Left hindlimb (tissue), 1 donor: ENCODE measurements at regions not wholly inside any gene's neighbourhood (a gene's known extent, or its start where the extent isn't known, plus 50 kb on each side); places are given as distances from the start of the nearest gene placed in this dataset.

Experiments used
- DNase-seq: peaks from one replicate; pipeline ENCODE4 v3.0.0-alpha.2; 2018

- DNase-seq, result peak; percentile 42
Observed at GRCh38 chr1:232271991-232272589, 357.8 kb downstream of the SIPA1L2 start.

GRCh38 chr1:232271299-232271698 lies 358.6 kb downstream of the SIPA1L2 start:
- no peak for DNase-seq

- DNase-seq, result no peak
Observed at GRCh38 chr1:232269988-232270387, 359.9 kb downstream of the SIPA1L2 start.

GRCh38 chr1:232267837-232268598 lies 361.9 kb downstream of the SIPA1L2 start:
- DNase-seq, result no peak

GRCh38 chr1:232267092-232267836 lies 362.7 kb downstream of the SIPA1L2 start:
- DNase-seq, result no peak

- no peak for DNase-seq
Observed at GRCh38 chr1:232263452-232263851, 366.5 kb downstream of the SIPA1L2 start.

GRCh38 chr1:232262991-232263390 lies 366.9 kb downstream of the SIPA1L2 start:
- no peak for DNase-seq

GRCh38 chr1:232260861-232261260 lies 369.1 kb downstream of the SIPA1L2 start:
- no peak for DNase-seq

GRCh38 chr1:232260045-232260444 lies 369.9 kb downstream of the SIPA1L2 start:
- DNase-seq, result no peak

GRCh38 chr1:232259333-232259732 lies 370.6 kb downstream of the SIPA1L2 start:
- no peak for DNase-seq

GRCh38 chr1:232252546-232253118 lies 377.3 kb downstream of the SIPA1L2 start:
- DNase-seq, result no peak

- DNase-seq, result no peak
Observed at GRCh38 chr1:232250838-232251237, 379.1 kb downstream of the SIPA1L2 start.

GRCh38 chr1:232249861-232250777 lies 379.8 kb downstream of the SIPA1L2 start:
- no peak for DNase-seq

GRCh38 chr1:232249339-232249738 lies 380.6 kb downstream of the SIPA1L2 start:
- no peak for DNase-seq

- DNase-seq, result no peak
Observed at GRCh38 chr1:232248276-232248820, 381.6 kb downstream of the SIPA1L2 start.

GRCh38 chr1:232247669-232248068 lies 382.3 kb downstream of the SIPA1L2 start:
- DNase-seq, result no peak

GRCh38 chr1:232244426-232244825 lies 385.5 kb downstream of the SIPA1L2 start:
- DNase-seq, result no peak

- no peak for DNase-seq
Observed at GRCh38 chr1:232239998-232240397, 389.9 kb downstream of the SIPA1L2 start.

- no peak for DNase-seq
Observed at GRCh38 chr1:232239522-232239921, 390.4 kb downstream of the SIPA1L2 start.

GRCh38 chr1:232238009-232238408 lies 391.9 kb downstream of the SIPA1L2 start:
- no peak for DNase-seq

- no peak for DNase-seq
Observed at GRCh38 chr1:232227306-232227705, 402.6 kb downstream of the SIPA1L2 start.

GRCh38 chr1:232226197-232226712 lies 403.7 kb downstream of the SIPA1L2 start:
- DNase-seq, result no peak
